Stimulated activated CD4-positive, alpha-beta T cell treated with anti-CD3 and anti-CD28 coated beads, Interleukin-15, amount 100 ng/mL, for 48 hours (primary cell): ENCODE measurements at regions not wholly inside any gene's neighbourhood (a gene's known extent, or its start where the extent isn't known, plus 50 kb on each side); places are given as distances from the start of the nearest gene placed in this dataset.

ENCODE experiments used
- DNase-seq, 2 donors: peaks; one replicate each; pipeline ENCODE4 v3.0.0-alpha.2; 2020; ENCODE audit warnings: low read depth in 2 of 2

DNA sequence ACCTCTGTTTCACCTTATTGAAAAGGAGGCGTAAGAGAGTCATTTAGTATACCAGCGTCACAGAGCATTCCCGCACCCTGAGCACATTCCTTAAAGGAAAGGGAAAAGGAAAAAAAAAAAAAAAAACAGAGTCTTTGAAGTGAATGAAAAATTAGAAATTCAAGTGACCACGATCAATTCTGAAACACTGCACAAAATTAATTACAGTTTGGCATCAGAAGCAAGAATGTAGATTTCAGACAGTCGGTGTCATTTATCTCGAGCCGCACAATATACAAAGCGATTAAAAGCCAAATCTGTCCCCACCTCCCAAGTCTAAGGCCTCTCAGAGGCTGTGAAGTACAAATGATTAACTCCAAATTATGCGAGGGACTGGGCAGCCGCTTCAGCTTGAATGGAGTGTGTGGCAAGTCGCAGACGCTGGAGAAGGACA lies 173.7 kb upstream of the ZNF507 start:
- no peak for DNase-seq

DNA sequence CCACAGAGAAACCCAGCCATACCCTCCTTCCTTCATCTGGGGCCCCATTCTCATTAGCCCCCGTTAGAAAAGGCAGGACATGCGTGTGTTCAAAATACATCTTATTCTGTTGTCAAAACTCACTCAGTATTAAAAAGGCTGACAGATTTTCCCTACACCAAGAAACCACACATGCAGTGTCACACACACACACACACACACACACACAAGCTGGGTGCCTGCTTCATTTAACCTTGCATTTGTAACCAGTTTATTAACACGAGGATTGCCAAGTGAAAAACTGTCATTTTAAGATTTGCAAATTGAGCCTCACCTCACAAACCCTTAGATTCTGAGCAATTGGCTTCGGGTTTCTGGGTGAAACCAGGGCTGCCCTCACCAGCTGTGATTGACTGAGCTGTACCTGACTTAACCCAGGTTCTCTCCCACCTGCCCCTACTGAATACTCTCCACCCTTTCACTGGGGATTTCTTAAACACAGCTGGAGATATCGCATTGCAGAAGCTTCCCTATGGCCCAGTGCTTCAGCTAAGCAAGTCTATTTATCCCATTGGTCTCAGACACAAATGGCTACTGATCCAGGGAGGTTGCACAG lies 172.7 kb upstream of the ZNF507 start:
- no peak for DNase-seq

DNA sequence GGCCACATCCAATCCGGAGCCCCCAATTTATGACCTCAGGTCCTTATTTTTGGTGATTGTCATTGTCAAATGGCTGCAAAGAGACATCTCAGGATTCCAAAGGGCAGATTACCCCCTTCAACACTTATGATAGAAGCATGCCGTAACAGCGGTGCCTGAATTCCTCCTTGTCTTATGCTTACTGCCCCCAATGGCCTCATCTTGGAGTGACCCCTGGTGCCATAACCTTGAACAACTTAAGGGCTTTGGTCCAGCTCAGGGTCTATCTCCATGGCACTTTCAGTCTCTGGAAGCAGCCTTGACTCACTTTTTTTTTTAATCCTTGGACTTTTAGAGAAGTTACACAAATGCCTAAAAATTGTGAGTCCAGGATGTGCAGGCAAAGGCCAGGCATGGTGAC lies 171.6 kb upstream of the ZNF507 start:
- no peak for DNase-seq

DNA sequence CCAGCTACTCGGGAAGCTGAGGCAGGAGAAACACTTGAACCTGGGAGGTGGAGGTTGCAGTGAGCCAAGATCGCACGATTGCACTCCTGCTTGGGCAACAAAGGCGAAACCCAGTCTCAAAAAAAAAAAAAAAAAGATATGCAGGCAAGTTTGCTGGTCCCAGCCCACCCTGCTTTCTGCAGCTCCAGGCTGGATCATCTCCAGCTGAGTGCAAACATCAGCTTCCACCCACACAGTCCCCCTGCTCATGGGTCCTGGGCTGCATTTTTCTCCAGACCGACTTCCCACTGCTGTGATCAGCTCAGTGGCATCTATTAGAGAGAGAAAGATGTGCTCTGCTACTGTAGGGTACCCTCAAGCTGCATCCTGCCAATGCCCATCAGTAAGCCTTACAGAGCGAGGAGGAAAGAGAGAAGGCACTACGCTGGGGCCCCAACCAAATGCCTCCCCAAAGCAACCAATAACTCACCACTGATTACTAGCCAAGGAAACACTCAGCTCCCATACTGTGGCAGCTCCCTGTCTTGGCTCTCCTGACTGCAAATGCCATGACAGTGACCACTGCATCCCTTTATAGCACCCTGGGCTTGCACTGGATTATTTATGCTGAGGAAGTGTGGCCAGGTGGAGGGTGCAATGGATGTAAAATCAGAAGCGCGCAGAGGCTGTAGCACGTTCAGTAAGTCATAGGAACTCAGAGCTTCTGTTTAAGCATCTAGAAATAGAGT lies 170.9 kb upstream of the ZNF507 start:
- DNase-seq: no peak

DNA sequence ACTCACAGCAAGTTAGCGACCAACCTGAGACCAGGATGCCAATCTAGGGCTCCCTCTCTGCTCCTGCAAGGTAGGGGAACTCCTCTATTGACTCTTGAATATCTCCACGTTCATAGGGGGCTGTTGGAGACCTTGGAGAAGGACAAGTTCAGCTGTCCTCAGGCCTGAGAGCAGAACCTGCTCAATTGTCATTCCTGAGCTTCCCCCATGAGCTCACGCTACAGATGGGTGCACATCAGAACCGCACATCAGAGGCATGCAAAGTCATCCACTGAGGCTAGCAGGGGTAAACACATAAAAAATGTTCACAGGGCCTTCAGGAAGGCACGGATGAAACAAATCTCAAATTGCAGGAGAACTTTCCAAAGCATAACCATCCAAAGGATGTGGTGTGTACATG lies 168.8 kb upstream of the ZNF507 start:
- DNase-seq: no peak

- no peak for DNase-seq
Observed at GRCh38 chr19:32177686-32178085, 167.7 kb upstream of the ZNF507 start.

GRCh38 chr19:32178401-32178800 lies 167.0 kb upstream of the ZNF507 start:
- DNase-seq: no peak

DNA sequence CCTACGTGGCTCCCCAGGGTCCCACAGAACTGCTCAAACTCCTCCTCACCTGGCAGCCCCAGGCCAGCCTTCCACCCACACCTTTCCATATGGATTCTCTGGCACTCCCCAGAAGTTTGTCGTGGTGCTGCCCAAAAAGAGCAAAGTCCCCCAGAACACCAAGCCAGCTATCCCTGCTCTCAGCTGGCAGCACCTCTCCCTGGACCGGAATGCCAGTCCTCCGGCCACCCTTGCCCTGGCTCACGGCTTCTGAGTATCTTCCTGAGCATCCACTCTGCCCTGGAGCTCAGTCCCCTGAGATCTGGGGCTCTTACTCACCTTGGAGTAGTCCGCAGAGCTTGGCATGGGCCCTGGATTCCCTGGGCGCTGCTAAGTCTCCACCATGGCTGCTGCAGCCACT lies 166.5 kb upstream of the ZNF507 start:
- DNase-seq: no peak

GRCh38 chr19:32181216-32181920 lies 164.0 kb upstream of the ZNF507 start:
- no peak for DNase-seq

- DNase-seq: no peak
Observed at GRCh38 chr19:32186542-32187330, 158.7 kb upstream of the ZNF507 start.

- DNase-seq: no peak
Observed at GRCh38 chr19:32188921-32189320, 156.5 kb upstream of the ZNF507 start.

DNA sequence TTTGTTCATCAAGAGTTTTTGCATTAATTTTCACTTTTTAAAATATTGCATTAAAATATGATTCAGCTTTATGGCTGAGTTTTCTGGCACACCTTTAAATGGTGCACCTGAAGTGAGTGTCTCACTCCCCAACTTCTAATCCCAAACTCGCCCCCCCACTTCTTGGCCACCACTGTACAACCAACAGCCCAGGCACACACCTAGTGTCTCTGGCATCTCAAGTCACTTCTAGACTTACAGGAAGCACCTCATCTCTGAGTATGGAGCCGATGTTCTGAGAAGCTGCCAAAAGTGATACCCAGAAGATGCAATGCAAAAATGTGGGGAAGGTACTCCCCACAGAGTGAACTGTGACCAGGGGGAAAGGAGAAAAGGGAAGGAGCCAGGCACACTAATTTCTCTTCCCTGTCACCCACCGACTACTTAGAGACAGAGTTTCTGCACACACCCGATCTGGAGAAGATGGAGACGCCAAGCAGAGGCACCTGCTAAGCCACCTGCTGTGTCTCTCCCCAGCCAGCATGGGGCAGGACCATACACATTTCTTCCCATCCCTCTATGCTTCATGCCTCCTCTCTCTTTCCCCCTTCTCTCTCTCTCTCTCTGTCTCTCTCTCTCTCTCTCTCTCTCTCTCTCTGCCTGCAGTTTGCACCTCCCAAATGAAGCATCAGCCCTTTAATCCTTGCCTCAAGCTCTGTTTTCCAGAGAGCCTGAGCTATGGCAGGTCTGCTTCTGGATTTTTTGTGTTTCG lies 155.3 kb upstream of the ZNF507 start:
- DNase-seq: no peak

GRCh38 chr19:32191921-32192320 lies 153.5 kb upstream of the ZNF507 start:
- DNase-seq: no peak

GRCh38 chr19:32195706-32196610 lies 149.5 kb upstream of the ZNF507 start:
- no peak for DNase-seq

GRCh38 chr19:32196690-32197420 lies 148.6 kb upstream of the ZNF507 start:
- no peak for DNase-seq

GRCh38 chr19:32197896-32198882 lies 147.2 kb upstream of the ZNF507 start:
- no peak for DNase-seq

DNA sequence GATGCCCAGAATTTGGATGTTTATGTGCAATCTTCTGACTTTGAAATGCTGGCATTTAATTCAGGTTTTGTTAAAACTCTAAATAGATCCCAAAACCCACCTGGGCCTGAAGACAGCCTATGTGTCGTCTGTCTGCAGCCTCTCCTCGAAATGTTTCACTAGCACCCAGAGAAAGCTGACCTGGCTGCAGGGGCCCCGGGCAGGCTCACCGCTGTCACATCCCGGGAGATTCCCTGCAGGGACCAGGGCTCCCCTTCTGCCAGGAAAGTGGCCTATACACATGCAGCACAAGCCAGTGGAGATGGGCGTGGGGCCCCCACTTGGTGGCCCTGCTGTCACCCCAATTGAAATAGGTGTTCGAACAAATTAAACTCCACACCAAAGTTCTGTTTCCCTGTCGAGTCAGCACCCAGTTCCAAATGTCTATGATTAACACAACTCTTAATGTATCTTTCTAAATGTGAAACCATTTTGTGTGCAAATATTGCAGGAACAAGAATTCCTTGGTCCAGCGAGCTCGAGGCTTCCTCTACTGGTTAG lies 145.8 kb upstream of the ZNF507 start:
- no peak for DNase-seq

DNA sequence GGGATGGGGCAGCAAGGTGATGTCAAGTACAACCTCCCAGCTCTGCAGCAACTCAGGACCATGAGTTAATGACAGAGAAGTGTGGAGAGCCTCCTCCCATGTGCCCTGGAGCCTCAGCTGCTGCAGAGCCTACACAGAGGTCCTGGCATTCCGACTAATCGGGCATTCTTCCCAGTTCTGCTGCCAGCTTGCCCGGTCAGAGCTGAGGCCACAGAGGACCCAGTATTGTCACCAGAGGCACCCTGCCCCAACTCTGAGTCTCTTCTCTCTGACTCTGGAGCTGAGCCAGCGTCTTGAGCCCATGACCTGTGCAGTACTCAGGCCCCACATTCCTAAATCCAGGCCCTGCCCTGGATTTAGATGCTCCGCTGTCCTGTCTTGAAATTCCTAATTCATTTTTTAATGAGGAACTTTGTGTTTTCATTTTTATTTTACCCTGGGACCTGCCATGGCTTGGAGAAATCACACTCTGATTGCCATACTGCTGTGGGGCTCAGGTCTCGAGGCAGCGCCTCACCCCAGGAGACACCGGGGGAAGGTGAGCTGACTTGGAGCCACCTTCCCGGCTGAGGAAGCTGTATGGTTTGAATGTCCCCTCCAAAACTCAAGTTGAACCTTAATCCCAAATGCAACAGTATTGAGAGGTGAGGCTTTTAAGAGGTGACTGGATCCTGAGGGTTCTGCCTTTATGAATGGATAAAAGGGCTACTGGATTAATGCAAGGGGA lies 144.9 kb upstream of the ZNF507 start:
- no peak for DNase-seq
